H9 (cell line): ENCODE measurements at regions not wholly inside any gene's neighbourhood (a gene's known extent, or its start where the extent isn't known, plus 50 kb on each side); places are given as distances from the start of the nearest gene placed in this dataset.

ENCODE experiments used
- DNase-seq: peaks from one replicate; pipeline ENCODE4 v3.0.0-alpha.2; 2017
- H2AFZ ChIP-seq: one replicate; pipeline ENCODE4 v1.6.1; 2013; ENCODE audit warnings: mild to moderate bottlenecking, low read length, control low read depth, moderate library complexity
- H2AK5ac ChIP-seq: 2 replicates; pipeline ENCODE4 v1.6.1; 2013; ENCODE audit warnings: low read length, control low read depth, mixed read lengths; ENCODE audit not compliant: insufficient read length
- H2BK120ac ChIP-seq: one replicate; pipeline ENCODE4 v1.6.1; 2013; ENCODE audit warnings: low read depth, mild to moderate bottlenecking, low read length, control low read depth, inconsistent platforms; ENCODE audit not compliant: poor library complexity, severe bottlenecking
- H2BK12ac ChIP-seq: 2 replicates; pipeline ENCODE4 v1.6.1; 2013; ENCODE audit warnings: low read length, control low read depth, mixed read lengths, low read depth; ENCODE audit not compliant: insufficient read length
- H2BK15ac ChIP-seq: 2 replicates; pipeline ENCODE4 v1.6.1; 2013; ENCODE audit warnings: low read depth, low read length, control low read depth
- H2BK20ac ChIP-seq: one replicate; pipeline ENCODE4 v1.6.1; 2013; ENCODE audit warnings: low read depth, mild to moderate bottlenecking, low read length, control low read depth, inconsistent platforms; ENCODE audit not compliant: poor library complexity, severe bottlenecking
- H2BK5ac ChIP-seq: 2 replicates; pipeline ENCODE4 v1.6.1; 2013; ENCODE audit warnings: low read length, control low read depth, mixed read lengths; ENCODE audit not compliant: insufficient read length
- H3K14ac ChIP-seq: 2 replicates; pipeline ENCODE4 v1.6.1; 2013; ENCODE audit warnings: low read length, control low read depth; ENCODE audit not compliant: insufficient read depth
- H3K18ac ChIP-seq: 2 replicates; pipeline ENCODE4 v1.6.1; 2013; ENCODE audit warnings: low read depth, mild to moderate bottlenecking, mixed read lengths, low read length, control low read depth; ENCODE audit not compliant: insufficient read length
- H3K23ac ChIP-seq: 2 replicates; pipeline ENCODE4 v1.6.1; 2013; ENCODE audit warnings: low read length, control low read depth, mixed read lengths, low read depth; ENCODE audit not compliant: insufficient read length
- H3K23me2 ChIP-seq: 2 replicates; pipeline ENCODE4 v1.6.1; 2013; ENCODE audit warnings: low read depth, mild to moderate bottlenecking, mixed read lengths, low read length, control low read depth; ENCODE audit not compliant: insufficient read length, poor library complexity, severe bottlenecking
- H3K27ac ChIP-seq: 2 replicates; pipeline ENCODE4 v1.5.1; 2013; ENCODE audit warnings: low read length, control low read depth, mixed read lengths, low read depth; ENCODE audit not compliant: insufficient read length
- H3K27me3 ChIP-seq: 2 replicates; pipeline ENCODE4 v1.6.1; 2013; ENCODE audit warnings: low read length, control low read depth, inconsistent platforms; ENCODE audit not compliant: insufficient read depth
- H3K4ac ChIP-seq: 2 replicates; pipeline ENCODE4 v1.6.1; 2013; ENCODE audit warnings: low read depth, mild to moderate bottlenecking, control low read depth, inconsistent platforms, low read length, moderate library complexity
- H3K4me1 ChIP-seq: 2 replicates; pipeline ENCODE4 v1.6.1; 2013; ENCODE audit warnings: low read length, control low read depth, inconsistent platforms; ENCODE audit not compliant: insufficient read depth
- H3K4me2 ChIP-seq: 2 replicates; pipeline ENCODE4 v1.6.1; 2013; ENCODE audit warnings: low read length, control low read depth, mixed read lengths; ENCODE audit not compliant: insufficient read length, insufficient read depth
- H3K56ac ChIP-seq: 2 replicates; pipeline ENCODE4 v1.6.1; 2013; ENCODE audit warnings: low read depth, mild to moderate bottlenecking, mixed read lengths, low read length, control low read depth; ENCODE audit not compliant: insufficient read length
- H3K79me1 ChIP-seq: 2 replicates; pipeline ENCODE4 v1.6.1; 2013; ENCODE audit warnings: low read depth, mild to moderate bottlenecking, moderate library complexity, low read length, control low read depth, inconsistent platforms; ENCODE audit not compliant: insufficient read depth, poor library complexity, severe bottlenecking
- H3K79me2 ChIP-seq: 2 replicates; pipeline ENCODE4 v1.6.1; 2013; ENCODE audit warnings: low read length, control low read depth, inconsistent platforms; ENCODE audit not compliant: insufficient read depth
- H3K9ac ChIP-seq: 2 replicates; pipeline ENCODE4 v1.6.1; 2013; ENCODE audit warnings: low read length, control low read depth, mixed read lengths; ENCODE audit not compliant: insufficient read length; ENCODE audit errors: extremely low read depth
- H3K9me3 ChIP-seq: one replicate; pipeline ENCODE4 v1.6.1; 2013; ENCODE audit warnings: low read depth, low read length, inconsistent platforms; ENCODE audit not compliant: control insufficient read depth
- H3T11ph ChIP-seq: one replicate; pipeline ENCODE4 v1.6.1; 2013; ENCODE audit warnings: mild to moderate bottlenecking, low read length, control low read depth, inconsistent platforms
- H4K20me1 ChIP-seq: one replicate; pipeline ENCODE4 v1.6.1; 2013; ENCODE audit not compliant: control insufficient read depth, insufficient read length, insufficient read depth
- H4K5ac ChIP-seq: 2 replicates; pipeline ENCODE4 v1.6.1; 2013; ENCODE audit warnings: low read depth, mild to moderate bottlenecking, mixed read lengths, low read length, control low read depth; ENCODE audit not compliant: insufficient read length
- H4K8ac ChIP-seq: replicated peaks from 2 replicates; pipeline ENCODE4 v1.6.1; 2013; ENCODE audit warnings: low read length, control low read depth, mixed read lengths, low read depth; ENCODE audit not compliant: insufficient read length
- H4K91ac ChIP-seq: 2 replicates; pipeline ENCODE4 v1.6.1; 2013; ENCODE audit warnings: low read depth, mild to moderate bottlenecking, moderate library complexity, mixed read lengths, low read length, control low read depth; ENCODE audit not compliant: insufficient read length
- H3K27ac Mint-ChIP-seq, 3 experiments: 2 replicates in 2 of 3; 3 replicates in 1 of 3; pipeline ENCODE4 v1.8.0; 2020 to 2021; ENCODE audit warnings: mixed read lengths in 3 of 3, mild to moderate bottlenecking in 1 of 3, moderate library complexity in 1 of 3
- H3K27me3 Mint-ChIP-seq: 2 replicates; pipeline ENCODE4 v1.8.0; 2021; ENCODE audit warnings: low read depth, mild to moderate bottlenecking, moderate library complexity, mixed read lengths
- H3K36me3 Mint-ChIP-seq, 3 experiments: 2 replicates in 2 of 3; 3 replicates in 1 of 3; pipeline ENCODE4 v1.8.0; 2020 to 2021; ENCODE audit warnings: low read depth in 3 of 3, mixed read lengths in 3 of 3; ENCODE audit not compliant: insufficient read depth in 1 of 3
- H3K4me1 Mint-ChIP-seq, 2 experiments: 2 replicates each; pipeline ENCODE4 v1.8.0; 2020; ENCODE audit warnings: mixed read lengths in 2 of 2
- H3K4me3 Mint-ChIP-seq, 2 experiments: 2 replicates in 1 of 2; 3 replicates in 1 of 2; pipeline ENCODE4 v1.8.0; 2020 to 2021; ENCODE audit warnings: mild to moderate bottlenecking in 2 of 2, mixed read lengths in 2 of 2, moderate library complexity in 1 of 2
- H3K9me3 Mint-ChIP-seq, 2 experiments: 2 replicates in 1 of 2; 3 replicates in 1 of 2; pipeline ENCODE4 v1.8.0; 2020; ENCODE audit warnings: mild to moderate bottlenecking in 2 of 2, mixed read lengths in 2 of 2, moderate library complexity in 1 of 2
- WGBS: extraction: QIAGEN DNeasy Blood & Tissue Kit; methylation state at CpG from one replicate; pipeline ENCODE4 v1.1.7; 2013; ENCODE audit warnings: missing lambda C conversion rate, low lambda C conversion rate, mixed read lengths; ENCODE audit not compliant: insufficient read length; ENCODE audit errors: extremely low coverage; 5-methylcytosine and 5-hydroxymethylcytosine counted together
- TF ChIP-seq, protein P1 (sequence below): fragments of 200-600 bp; sonication (generic); conservative IDR thresholded peaks from 3 replicates; pipeline ENCODE4 v1.8.0; 2021; ENCODE audit warnings: antibody characterized with exemption, mild to moderate bottlenecking

DNA sequence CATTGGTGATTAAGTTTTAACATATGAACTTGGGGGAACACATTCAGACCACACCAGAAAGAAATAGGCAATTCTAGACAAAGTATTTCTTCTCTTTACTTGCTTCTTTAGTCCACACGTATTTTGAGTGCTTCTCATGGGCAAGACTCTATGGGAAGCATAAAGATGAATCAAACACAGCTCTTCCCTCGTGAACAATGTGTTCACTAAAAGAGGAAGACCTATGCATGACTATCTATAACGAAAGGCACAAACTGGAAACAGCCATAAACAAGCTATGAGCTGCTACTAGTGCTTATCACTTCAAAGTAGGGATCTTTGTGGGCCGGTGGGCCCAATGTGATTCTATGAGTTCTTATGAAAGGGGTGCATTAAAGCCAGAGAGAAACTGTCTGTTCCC lies 53.0 kb upstream of the PRDX6 start:
- H2BK20ac ChIP-seq: no peak overlapping the region
- no peak overlapping the region for H2BK5ac ChIP-seq
- H4K8ac ChIP-seq: no peak overlapping the region
- H4K91ac ChIP-seq: no peak overlapping the region
- no peak for DNase-seq
- H4K5ac ChIP-seq: no peak overlapping the region
- H3K79me1 ChIP-seq: no peaks in the 10 kb centered on the region
- Mint-ChIP-seq H3K9me3 (no peaks in the 10 kb centered on the region), H3K36me3 (peaks cover 0 to 13% (median 3%) of the 10 kb centered on the region in 3 experiments; a peak in 3 of 7 replicates), H3K4me3 (no peak overlapping the region), H3K4me1 (peaks cover 28 to 41% of the 10 kb centered on the region in 2 experiments), H3K27ac (peak overlapping the region in 1 of 3 experiments; percentile 34; a peak in 1 of 7 replicates), H3K27me3 (no peaks in the 10 kb centered on the region; the same call in 1 of the 2 replicates)
- no peak overlapping the region for H2AK5ac ChIP-seq
- TF ChIP-seq, protein P1, sequence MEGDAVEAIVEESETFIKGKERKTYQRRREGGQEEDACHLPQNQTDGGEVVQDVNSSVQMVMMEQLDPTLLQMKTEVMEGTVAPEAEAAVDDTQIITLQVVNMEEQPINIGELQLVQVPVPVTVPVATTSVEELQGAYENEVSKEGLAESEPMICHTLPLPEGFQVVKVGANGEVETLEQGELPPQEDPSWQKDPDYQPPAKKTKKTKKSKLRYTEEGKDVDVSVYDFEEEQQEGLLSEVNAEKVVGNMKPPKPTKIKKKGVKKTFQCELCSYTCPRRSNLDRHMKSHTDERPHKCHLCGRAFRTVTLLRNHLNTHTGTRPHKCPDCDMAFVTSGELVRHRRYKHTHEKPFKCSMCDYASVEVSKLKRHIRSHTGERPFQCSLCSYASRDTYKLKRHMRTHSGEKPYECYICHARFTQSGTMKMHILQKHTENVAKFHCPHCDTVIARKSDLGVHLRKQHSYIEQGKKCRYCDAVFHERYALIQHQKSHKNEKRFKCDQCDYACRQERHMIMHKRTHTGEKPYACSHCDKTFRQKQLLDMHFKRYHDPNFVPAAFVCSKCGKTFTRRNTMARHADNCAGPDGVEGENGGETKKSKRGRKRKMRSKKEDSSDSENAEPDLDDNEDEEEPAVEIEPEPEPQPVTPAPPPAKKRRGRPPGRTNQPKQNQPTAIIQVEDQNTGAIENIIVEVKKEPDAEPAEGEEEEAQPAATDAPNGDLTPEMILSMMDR: no peak
- no peak overlapping the region for H3K9ac ChIP-seq
- no CpG with 5 or more reads among the region's 4 CpGs for WGBS
- H2BK15ac ChIP-seq: no peak overlapping the region
- H2BK120ac ChIP-seq: no peak overlapping the region
- no peak overlapping the region for H3K4me2 ChIP-seq
- H3K79me2 ChIP-seq: no peaks in the 10 kb centered on the region
- no peak overlapping the region for H2AFZ ChIP-seq
- H3K27ac ChIP-seq: no peak overlapping the region
- no peak overlapping the region for H2BK12ac ChIP-seq
- no peak overlapping the region for H3K14ac ChIP-seq
- no peak overlapping the region for H3K4ac ChIP-seq
- no peaks in the 10 kb centered on the region for H3K9me3 ChIP-seq
- H4K20me1 ChIP-seq: no peaks in the 10 kb centered on the region
- no peak overlapping the region for H3K23ac ChIP-seq
- H3T11ph ChIP-seq: no peak overlapping the region
- H3K23me2 ChIP-seq: no peaks in the 10 kb centered on the region
- no peak overlapping the region for H3K56ac ChIP-seq
- no peak overlapping the region for H3K18ac ChIP-seq
- H3K4me1 ChIP-seq: no peaks in the 10 kb centered on the region; the same call in 1 of the 2 replicates
- H3K27me3 ChIP-seq: no peaks in the 10 kb centered on the region
